Nucleus accumbens (tissue), 56 donors: ENCODE measurements at regions not wholly inside any gene's neighbourhood (a gene's known extent, or its start where the extent isn't known, plus 50 kb on each side); places are given as distances from the start of the nearest gene placed in this dataset.

Source experiments
- DNase-seq, 56 donors: peaks; one replicate each; lab custom pipeline; 2025; lab: John Stamatoyannopoulos, UW

DNA sequence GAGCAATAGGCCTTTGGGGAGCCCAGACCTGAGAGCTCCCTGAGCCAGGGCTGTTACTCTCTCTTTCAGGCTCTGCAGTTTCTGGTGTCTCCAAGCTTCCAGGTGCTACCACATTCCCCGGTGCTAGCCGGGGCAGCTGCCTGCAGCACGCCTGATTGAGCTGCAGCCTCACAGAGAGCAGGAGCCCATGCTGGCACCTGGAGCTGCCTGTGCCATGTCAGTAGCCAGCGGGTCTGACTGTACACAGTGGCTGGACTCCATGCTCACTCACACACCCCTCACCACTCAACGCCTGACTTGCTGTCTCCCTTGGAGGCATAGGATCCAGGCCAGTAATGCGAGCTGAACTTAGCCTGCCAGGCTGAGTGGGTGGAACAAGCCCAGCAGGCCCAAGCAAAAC lies 800.4 kb upstream of the AGA start:
- no peak for DNase-seq

GRCh38 chr4:178244785-178245184 lies 802.5 kb upstream of the AGA start:
- no peak for DNase-seq

GRCh38 chr4:178255172-178255571 lies 812.9 kb upstream of the AGA start:
- no peak for DNase-seq

DNA sequence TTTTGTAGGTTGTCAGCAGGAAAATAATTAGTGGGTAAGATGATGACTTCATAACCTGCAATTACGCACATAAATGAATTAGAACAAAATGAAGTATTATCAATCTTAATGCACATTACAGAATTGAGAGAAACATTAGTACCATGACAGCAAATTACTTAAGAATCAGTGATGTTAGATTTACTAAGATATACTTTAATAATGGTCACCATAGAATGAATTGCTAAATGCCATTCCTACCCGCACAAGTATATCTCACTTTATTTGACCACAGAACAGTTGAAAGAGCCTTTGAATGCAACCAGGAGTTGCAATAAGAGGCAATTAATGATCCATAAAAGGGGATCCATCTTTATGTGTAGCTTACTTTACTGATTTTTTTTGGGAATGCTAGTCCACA lies 816.4 kb upstream of the AGA start:
- no peak for DNase-seq

GRCh38 chr4:178259566-178259965 lies 817.3 kb upstream of the AGA start:
- no peak for DNase-seq

DNA sequence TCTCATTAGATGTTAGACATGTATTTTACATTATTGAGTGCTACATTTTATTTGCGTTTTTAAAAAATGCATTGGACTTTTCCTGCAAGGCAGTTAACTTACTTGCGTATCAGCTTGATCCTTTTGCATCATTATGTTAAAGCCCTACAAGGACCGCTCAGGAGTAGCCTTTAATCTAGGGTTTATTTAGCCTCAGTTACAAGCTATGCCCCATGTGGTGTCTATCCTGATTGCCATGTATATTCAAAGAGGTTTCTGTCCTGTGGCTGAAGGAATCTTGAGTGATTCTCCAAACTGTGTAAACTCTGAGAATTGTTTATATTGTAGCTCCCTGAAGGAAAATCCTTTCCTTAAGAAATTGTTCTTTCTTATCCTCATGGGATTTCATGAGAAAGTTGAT lies 821.8 kb upstream of the AGA start:
- DNase-seq, result no peak

- DNase-seq, result no peak
Measured at GRCh38 chr4:178271386-178271785, 829.1 kb upstream of the AGA start.

DNA sequence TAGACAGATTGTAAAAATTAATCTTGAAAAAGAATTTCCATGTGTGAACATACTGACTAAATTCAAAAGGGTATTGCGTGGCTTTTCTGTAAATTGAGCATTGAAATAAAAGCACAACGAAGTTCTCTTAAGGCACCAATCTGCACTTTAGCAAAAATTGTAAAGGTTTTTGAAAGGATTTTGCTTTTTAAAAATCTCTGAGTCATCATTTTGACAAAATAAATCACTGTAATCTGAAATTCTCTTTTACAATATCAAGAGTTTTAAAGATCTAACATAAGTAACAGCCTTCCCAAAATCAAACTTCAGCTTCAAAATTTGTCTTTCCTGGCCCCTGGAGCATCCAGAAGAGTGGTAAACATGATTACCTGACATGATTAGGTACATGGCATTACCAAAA lies 830.9 kb upstream of the AGA start:
- no peak for DNase-seq

DNA sequence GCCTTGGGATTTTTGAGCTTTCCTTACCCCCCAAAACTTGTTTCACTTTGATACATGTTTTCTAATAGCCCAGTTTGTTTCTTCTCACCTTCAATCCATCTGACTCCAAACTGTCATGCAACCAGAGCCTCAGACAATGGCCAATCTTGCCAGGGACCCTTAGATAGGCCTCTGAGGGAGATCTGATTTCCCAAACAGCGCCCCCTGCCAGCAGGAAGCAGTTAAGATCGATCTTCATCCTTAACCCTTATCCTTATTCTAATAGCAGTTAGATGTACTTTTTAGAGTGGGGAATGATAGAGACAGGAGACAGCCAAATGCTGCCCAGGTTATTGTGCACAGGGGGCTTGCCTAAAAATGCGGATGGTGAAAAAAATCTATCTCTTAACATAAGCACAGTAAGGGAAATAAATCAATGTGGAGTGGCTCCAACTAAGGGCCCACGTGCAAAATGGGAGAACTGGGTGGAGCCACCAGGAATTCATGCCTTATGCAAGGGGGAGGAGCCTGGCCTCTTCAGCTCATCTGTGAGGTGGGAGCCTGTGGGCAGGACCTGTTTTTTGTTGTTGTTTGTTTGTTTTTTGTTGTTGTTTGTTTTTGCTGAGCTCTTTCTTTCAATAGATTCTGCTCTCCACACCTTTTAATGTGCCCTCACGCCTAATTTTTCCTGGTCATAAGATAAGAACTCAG lies 833.6 kb upstream of the AGA start:
- DNase-seq, result no peak

- no peak for DNase-seq
Measured at GRCh38 chr4:178280362-178280761, 838.1 kb upstream of the AGA start.

DNA sequence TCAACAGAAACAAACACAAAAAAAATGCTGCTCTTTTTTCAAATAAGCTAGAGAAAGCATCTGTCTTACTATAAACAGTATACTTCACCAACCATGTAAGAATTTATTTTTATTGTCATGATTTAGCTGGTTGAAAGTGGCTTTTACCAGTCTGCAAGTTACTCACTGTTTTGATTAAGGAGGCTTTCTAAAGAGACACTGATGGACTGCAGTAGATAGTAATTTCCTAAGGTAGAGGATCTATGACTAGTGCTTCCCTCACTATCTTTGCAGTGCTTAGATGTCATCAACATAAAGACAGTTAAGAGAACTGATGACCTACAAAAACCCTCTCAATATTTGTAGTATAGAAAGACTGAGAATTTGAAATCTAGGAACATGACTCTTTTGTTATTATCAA lies 846.2 kb upstream of the AGA start:
- DNase-seq, result no peak

GRCh38 chr4:178293601-178294000 lies 851.4 kb upstream of the AGA start:
- DNase-seq, result no peak

DNA sequence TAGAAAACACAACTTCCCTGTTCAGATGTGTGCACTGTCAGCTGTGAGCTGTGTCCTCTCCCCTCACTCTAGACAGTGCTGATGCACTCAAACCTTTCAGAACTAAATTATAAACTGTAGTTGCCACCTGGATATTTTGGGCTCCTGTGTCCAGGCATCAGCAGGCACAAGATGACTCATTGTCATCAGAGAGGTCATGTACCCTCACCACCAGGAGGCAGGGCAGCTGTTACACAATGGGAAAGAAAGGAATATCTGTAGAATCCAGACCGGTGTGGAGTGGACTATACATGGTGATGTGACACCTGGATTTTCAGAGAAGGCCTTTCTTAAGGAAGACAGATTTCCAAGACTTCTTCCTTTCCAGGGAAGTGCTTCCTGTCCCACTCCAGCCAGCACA lies 854.4 kb upstream of the AGA start:
- no peak for DNase-seq

DNA sequence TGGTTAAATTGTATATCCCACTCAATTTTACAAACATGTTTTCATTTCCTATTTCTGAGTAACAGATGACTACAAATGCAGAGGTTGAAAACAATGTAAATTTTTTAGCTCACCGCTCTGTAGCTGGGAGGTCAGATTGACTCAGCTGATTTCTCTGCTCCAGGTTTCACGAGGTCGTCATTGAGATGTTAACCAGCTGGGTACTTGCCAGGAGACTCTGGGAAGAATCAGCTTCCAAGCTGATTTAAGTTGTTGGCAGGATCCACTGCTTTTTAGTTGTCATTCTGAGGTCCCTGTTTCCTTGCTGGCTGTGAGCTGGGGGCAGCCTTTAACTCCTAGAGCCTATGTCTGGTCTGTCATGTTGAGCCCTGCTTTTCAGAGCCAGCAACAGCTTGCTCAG lies 864.3 kb upstream of the AGA start:
- DNase-seq, result peak in 4 of 56 donors; percentile 2 to 11 (median 8)

GRCh38 chr4:178309890-178310289 lies 867.7 kb upstream of the AGA start:
- DNase-seq, result no peak

DNA sequence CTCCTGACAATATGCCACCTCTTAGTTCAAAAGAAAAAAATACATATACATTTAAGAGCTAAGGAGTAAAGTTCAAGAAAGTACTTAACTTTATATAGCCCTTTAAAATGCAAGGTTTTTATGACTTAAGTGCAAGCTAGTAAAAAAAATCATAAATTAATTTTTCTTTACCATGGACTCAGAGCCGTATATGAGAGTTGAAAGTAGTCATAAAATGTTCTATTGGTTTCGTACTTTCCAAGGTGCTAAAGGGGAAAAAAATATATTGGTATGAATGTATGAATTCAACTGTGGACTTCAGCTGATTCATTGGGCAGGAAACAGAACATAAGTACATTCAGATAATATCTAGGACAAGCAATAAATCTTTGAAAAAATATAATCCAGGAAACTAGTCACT lies 869.8 kb upstream of the AGA start:
- DNase-seq, result no peak

DNA sequence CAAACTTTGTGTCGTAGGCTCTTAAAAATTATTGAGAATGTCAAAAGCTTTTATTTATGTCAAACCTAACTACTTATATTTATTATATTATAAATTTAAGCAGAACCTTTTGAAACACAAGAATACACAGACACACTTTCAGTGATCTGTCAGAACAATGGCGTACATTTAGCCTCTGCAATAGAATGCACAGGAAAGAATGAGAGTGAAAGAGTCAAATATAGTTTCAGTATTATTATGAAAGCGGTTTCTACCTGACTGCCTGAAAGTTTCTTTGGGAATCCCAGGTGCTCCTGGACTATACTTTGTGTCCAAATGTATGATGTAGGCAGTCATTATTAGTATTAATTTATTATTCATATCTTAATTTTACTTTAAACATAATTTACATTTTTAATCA lies 872.0 kb upstream of the AGA start:
- DNase-seq, result no peak

DNA sequence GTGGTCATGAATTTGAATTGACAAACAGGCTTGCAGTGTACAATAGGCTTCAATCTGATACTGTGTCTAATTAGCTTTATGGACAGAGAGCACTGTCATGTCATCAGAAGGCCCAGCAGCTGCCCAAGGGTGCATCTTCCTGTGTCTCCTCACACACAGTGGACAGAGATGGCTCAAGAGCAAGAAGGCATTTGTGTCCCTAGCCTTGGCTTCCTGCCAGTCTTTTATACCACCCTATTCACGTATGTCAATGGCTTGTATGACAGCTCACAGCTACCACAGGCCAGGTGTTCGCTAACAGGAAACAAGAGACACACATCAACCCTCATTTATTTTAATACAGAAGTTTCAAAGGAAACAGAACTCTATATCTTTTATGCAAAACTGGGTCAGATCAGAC lies 874.0 kb upstream of the AGA start:
- DNase-seq, result peak in 1 of 56 donors; percentile 0

DNA sequence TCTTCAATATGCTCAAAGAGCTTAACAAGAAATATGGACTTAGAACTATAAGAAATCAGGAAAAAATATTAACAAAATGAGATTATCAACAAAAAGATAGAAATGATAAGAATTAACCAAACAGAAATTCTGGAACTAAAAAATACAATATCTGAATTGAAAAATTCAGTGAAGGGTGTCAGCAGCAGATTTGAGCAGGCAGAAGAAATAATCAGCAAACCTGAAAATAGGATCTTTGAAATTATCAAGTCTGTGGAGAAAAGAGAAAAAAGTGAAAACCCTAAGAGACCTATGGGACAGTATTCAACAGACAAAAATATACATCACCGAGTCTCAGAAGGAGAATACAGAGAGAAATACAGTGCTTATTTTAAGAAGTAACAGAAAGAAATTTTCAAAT lies 877.8 kb upstream of the AGA start:
- DNase-seq, result no peak

- DNase-seq, result no peak
Measured at GRCh38 chr4:178322524-178323183, 880.4 kb upstream of the AGA start.

- no peak for DNase-seq
Measured at GRCh38 chr4:178329226-178329872, 887.1 kb upstream of the AGA start.

GRCh38 chr4:178333355-178333754 lies 891.1 kb upstream of the AGA start:
- no peak for DNase-seq
